ENCODE measurements at regions not wholly inside any gene's neighbourhood (a gene's known extent, or its start where the extent isn't known, plus 50 kb on each side); places are given as distances from the start of the nearest gene placed in this dataset.

GRCh38 chr2:2791031-2791430, 460.0 kb upstream of the MYT1L start:
- in situ Hi-C loops (cut with MboI; ENCODE audit: low sequenced_read_pairs in 4 of 4) = no loop called here
- no peak for DNase-seq
- Histone ChIP-seq H3K4me1 (no peaks in the 10 kb centered on the region), H3K27ac (no peak overlapping the region), H3K36me3 (no peaks in the 10 kb centered on the region), H3K27me3 (no peaks in the 10 kb centered on the region), H3K4me3 (no peak overlapping the region), H3K9me3 (no peaks in the 10 kb centered on the region)
- intact Hi-C loops (cut with DNase I; ENCODE audit: low total_unique reads) = no loop called here
- no peak for TF ChIP-seq POLR2A (IDR thresholded peaks at IDR 0.05)
- TF ChIP-seq CTCF (IDR thresholded peaks at IDR 0.05 in 4 of 5, conservative IDR thresholded peaks at IDR 0.05 in 1 of 5) = no peak
- no peak for ATAC-seq

GRCh38 chr2:2788076-2788475, 457.0 kb upstream of the MYT1L start:
- H3K36me3 ChIP-seq = no peaks in the 10 kb centered on the region
- no peaks in the 10 kb centered on the region for H3K27me3 ChIP-seq
- no peak for TF ChIP-seq POLR2A (IDR thresholded peaks at IDR 0.05)
- no peaks in the 10 kb centered on the region for H3K9me3 ChIP-seq
- intact Hi-C loops (cut with DNase I; ENCODE audit: low total_unique reads) = no loop called here
- H3K27ac ChIP-seq = no peak overlapping the region
- DNase-seq = no peak
- H3K4me1 ChIP-seq = no peaks in the 10 kb centered on the region
- in situ Hi-C loops (cut with MboI; ENCODE audit: low sequenced_read_pairs in 4 of 4) = no loop called here
- H3K4me3 ChIP-seq = no peak overlapping the region
- ATAC-seq = no peak

GRCh38 chr2:2787301-2787907, 456.3 kb upstream of the MYT1L start:
- ATAC-seq = no peak
- intact Hi-C loops (cut with DNase I; ENCODE audit: low total_unique reads) = no loop called here

GRCh38 chr2:2782007-2782406, 450.9 kb upstream of the MYT1L start:
- Histone ChIP-seq H3K36me3 (no peaks in the 10 kb centered on the region), H3K4me1 (no peaks in the 10 kb centered on the region), H3K9me3 (no peaks in the 10 kb centered on the region), H3K27me3 (no peaks in the 10 kb centered on the region), H3K27ac (no peak overlapping the region), H3K4me3 (no peak overlapping the region)
- no peak for DNase-seq
- intact Hi-C loops (cut with DNase I; ENCODE audit: low total_unique reads) = no loop called here
- in situ Hi-C loops (cut with MboI; ENCODE audit: low sequenced_read_pairs in 4 of 4) = no loop called here
- ATAC-seq = no peak
- TF ChIP-seq POLR2A (IDR thresholded peaks at IDR 0.05) (no peak), CTCF (IDR thresholded peaks at IDR 0.05 in 4 of 5, conservative IDR thresholded peaks at IDR 0.05 in 1 of 5) (no peak)

More at GRCh38 chr2:2787301-2787907, 456.3 kb upstream of the MYT1L start:
- DNase-seq = no peak
- Histone ChIP-seq H3K4me3 (no peak overlapping the region), H3K27me3 (no peaks in the 10 kb centered on the region), H3K36me3 (no peaks in the 10 kb centered on the region), H3K4me1 (no peaks in the 10 kb centered on the region), H3K27ac (no peak overlapping the region), H3K9me3 (no peaks in the 10 kb centered on the region)
- in situ Hi-C loops (cut with MboI; ENCODE audit: low sequenced_read_pairs in 4 of 4) = no loop called here
- TF ChIP-seq POLR2A (IDR thresholded peaks at IDR 0.05) (no peak), CTCF (IDR thresholded peaks at IDR 0.05 in 4 of 5, conservative IDR thresholded peaks at IDR 0.05 in 1 of 5) (no peak)

GRCh38 chr2:2779727-2780126, 448.7 kb upstream of the MYT1L start:
- intact Hi-C loops (cut with DNase I; ENCODE audit: low total_unique reads) (no loop called here), in situ Hi-C loops (cut with MboI; ENCODE audit: low sequenced_read_pairs in 4 of 4) (no loop called here)
- H3K9me3 ChIP-seq = no peaks in the 10 kb centered on the region
- H3K4me3 ChIP-seq = no peak overlapping the region
- H3K4me1 ChIP-seq = no peaks in the 10 kb centered on the region
- no peak for DNase-seq
- TF ChIP-seq CTCF (IDR thresholded peaks at IDR 0.05 in 4 of 5, conservative IDR thresholded peaks at IDR 0.05 in 1 of 5) (no peak), POLR2A (IDR thresholded peaks at IDR 0.05) (no peak)
- no peak for ATAC-seq
- H3K27me3 ChIP-seq = no peaks in the 10 kb centered on the region
- no peak overlapping the region for H3K27ac ChIP-seq
- H3K36me3 ChIP-seq = no peaks in the 10 kb centered on the region

Data from gastrocnemius medialis (tissue), 4 donors.